Karpas-422 (cell line): ENCODE measurements at regions not wholly inside any gene's neighbourhood (a gene's known extent, or its start where the extent isn't known, plus 50 kb on each side); places are given as distances from the start of the nearest gene placed in this dataset.
"Not testable (repeated sequence)": the region's sequence is repeated elsewhere in the genome, so short reads cannot be mapped to it uniquely, and the experiment has no call there.

Experiments
- DNase-seq: peaks from one replicate; pipeline ENCODE4 v3.0.0-alpha.2; 2015
- H2AFZ ChIP-seq: fragments of 200-600 bp; sonication (generic); 2 replicates; pipeline ENCODE4 v1.6.1; 2014; ENCODE audit warnings: antibody characterized with exemption, low read length, mixed read lengths
- H3K27ac ChIP-seq: fragments of 200-600 bp; sonication (generic); 2 replicates; pipeline ENCODE4 v1.5.1; 2014; ENCODE audit warnings: mild to moderate bottlenecking, low read length, moderate library complexity
- H3K27me3 ChIP-seq: fragments of 200-600 bp; sonication (generic); 2 replicates; pipeline ENCODE4 v1.6.1; 2014; ENCODE audit warnings: low read length, mixed read lengths
- H3K36me3 ChIP-seq: fragments of 200-600 bp; sonication (generic); 2 replicates; pipeline ENCODE4 v1.6.1; 2014; ENCODE audit warnings: low read length, mixed read lengths; ENCODE audit not compliant: insufficient read depth
- H3K4me1 ChIP-seq: fragments of 200-600 bp; sonication (generic); 2 replicates; pipeline ENCODE4 v1.6.1; 2014; ENCODE audit warnings: mild to moderate bottlenecking, low read length, mixed read lengths
- H3K4me2 ChIP-seq: fragments of 200-600 bp; sonication (generic); 2 replicates; pipeline ENCODE4 v1.6.1; 2014; ENCODE audit warnings: low read length, low read depth, mild to moderate bottlenecking; ENCODE audit not compliant: poor library complexity, severe bottlenecking
- H3K4me3 ChIP-seq: fragments of 200-600 bp; sonication (generic); 2 replicates; pipeline ENCODE4 v1.5.1; 2014; ENCODE audit warnings: mild to moderate bottlenecking, antibody characterized with exemption, low read length, mixed read lengths
- H3K79me2 ChIP-seq: fragments of 200-600 bp; sonication (generic); 2 replicates; pipeline ENCODE4 v1.6.1; 2014; ENCODE audit warnings: mild to moderate bottlenecking, low read length, mixed read lengths
- H3K9ac ChIP-seq: fragments of 200-600 bp; sonication (generic); 2 replicates; pipeline ENCODE4 v1.6.0; 2014; ENCODE audit warnings: low read length
- H3K9me2 ChIP-seq: fragments of 200-600 bp; sonication (generic), shearing (Covaris generic); replicated peaks from 2 replicates; pipeline ENCODE4 v1.6.0; 2014; ENCODE audit warnings: mild to moderate bottlenecking, low read length, moderate library complexity; ENCODE audit not compliant: insufficient read depth
- H3K9me3 ChIP-seq: fragments of 300-700, 200-600 bp; sonication (generic); 2 replicates; pipeline ENCODE4 v1.6.1; 2014; ENCODE audit warnings: low read length, mixed read lengths
- H4K20me1 ChIP-seq: fragments of 200-600 bp; sonication (generic); 2 replicates; pipeline ENCODE4 v1.6.1; 2014; ENCODE audit warnings: mild to moderate bottlenecking, antibody characterized with exemption, low read length, low read depth; ENCODE audit not compliant: insufficient read depth

- Histone ChIP-seq H3K79me2 (no peaks in the 10 kb centered on the region), H3K4me1 (no peaks in the 10 kb centered on the region), H3K4me3 (no peak overlapping the region), H3K9me2 (no peaks in the 10 kb centered on the region), H3K36me3 (no peaks in the 10 kb centered on the region), H2AFZ (no peak overlapping the region), H3K9ac (no peak overlapping the region), H3K4me2 (no peak overlapping the region), H3K27me3 (no peaks in the 10 kb centered on the region), H3K27ac (no peak overlapping the region), H4K20me1 (no peaks in the 10 kb centered on the region), H3K9me3 (peaks cover 27% of the 10 kb centered on the region)
- DNase-seq, result no peak
Observed at GRCh38 chr6:78377056-78377455, 490.3 kb upstream of the IRAK1BP1 start.

GRCh38 chr6:78379982-78380381 is 487.4 kb upstream of the IRAK1BP1 start:
- Histone ChIP-seq H3K9ac (no peak overlapping the region), H3K4me1 (no peaks in the 10 kb centered on the region), H3K79me2 (no peaks in the 10 kb centered on the region), H3K36me3 (no peaks in the 10 kb centered on the region), H3K27ac (no peak overlapping the region), H3K4me3 (no peak overlapping the region), H3K27me3 (no peaks in the 10 kb centered on the region), H3K4me2 (no peak overlapping the region), H3K9me2 (no peaks in the 10 kb centered on the region), H3K9me3 (peaks cover 21% of the 10 kb centered on the region; the same call in 1 of the 2 replicates), H4K20me1 (no peaks in the 10 kb centered on the region), H2AFZ (no peak overlapping the region)
- no peak for DNase-seq

DNA sequence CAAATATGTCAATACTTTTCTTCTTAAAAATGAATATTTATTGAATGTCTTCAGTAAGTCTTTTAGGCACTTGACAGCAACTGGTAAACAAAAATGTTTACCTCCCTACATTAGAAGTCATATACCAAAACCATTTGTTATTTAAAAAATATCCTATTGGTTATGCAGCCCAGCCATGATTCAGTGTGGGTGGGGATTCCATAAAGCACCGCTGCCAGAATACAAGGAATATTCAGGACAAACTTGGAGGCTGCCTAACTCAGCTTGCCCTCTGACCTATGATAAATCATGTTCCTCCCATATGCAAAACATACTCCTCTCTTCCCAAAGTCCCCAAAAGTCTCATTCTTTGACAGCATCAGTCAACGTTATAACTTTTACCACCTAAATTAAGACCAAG is 486.8 kb upstream of the IRAK1BP1 start:
- Histone ChIP-seq H3K27ac (no peak overlapping the region), H3K36me3 (no peaks in the 10 kb centered on the region)
- no peak for DNase-seq

GRCh38 chr6:78383968-78384367 is 483.4 kb upstream of the IRAK1BP1 start:
- Histone ChIP-seq H3K36me3 (no peaks in the 10 kb centered on the region), H3K9me3 (peaks cover 17% of the 10 kb centered on the region), H3K27me3 (no peaks in the 10 kb centered on the region), H4K20me1 (no peaks in the 10 kb centered on the region), H3K4me2 (no peak overlapping the region), H3K79me2 (no peaks in the 10 kb centered on the region), H3K4me1 (no peaks in the 10 kb centered on the region), H2AFZ (no peak overlapping the region), H3K27ac (no peak overlapping the region), H3K9ac (no peak overlapping the region), H3K4me3 (no peak overlapping the region), H3K9me2 (no peaks in the 10 kb centered on the region)
- DNase-seq, result no peak

More for the DNA sequence above, 486.8 kb upstream of the IRAK1BP1 start:
- H3K27me3 ChIP-seq, result no peaks in the 10 kb centered on the region
- H3K4me2 ChIP-seq, result no peak overlapping the region
- H3K4me3 ChIP-seq, result no peak overlapping the region
- no peaks in the 10 kb centered on the region for H3K4me1 ChIP-seq
- no peaks in the 10 kb centered on the region for H4K20me1 ChIP-seq
- H2AFZ ChIP-seq, result no peak overlapping the region
- no peaks in the 10 kb centered on the region for H3K9me2 ChIP-seq
- no peak overlapping the region for H3K9ac ChIP-seq
- H3K79me2 ChIP-seq, result no peaks in the 10 kb centered on the region
- H3K9me3 ChIP-seq, result peaks cover 21% of the 10 kb centered on the region; the same call in 1 of the 2 replicates

GRCh38 chr6:78386854-78387253 is 480.5 kb upstream of the IRAK1BP1 start:
- not testable (repeated sequence) for H2AFZ ChIP-seq, H3K9ac ChIP-seq, H3K79me2 ChIP-seq, H3K4me2 ChIP-seq, H3K9me2 ChIP-seq, H3K27me3 ChIP-seq, H3K36me3 ChIP-seq, H3K4me3 ChIP-seq, H4K20me1 ChIP-seq, H3K27ac ChIP-seq, DNase-seq, H3K4me1 ChIP-seq
- H3K9me3 ChIP-seq, result peaks cover 14% of the 10 kb centered on the region

DNA sequence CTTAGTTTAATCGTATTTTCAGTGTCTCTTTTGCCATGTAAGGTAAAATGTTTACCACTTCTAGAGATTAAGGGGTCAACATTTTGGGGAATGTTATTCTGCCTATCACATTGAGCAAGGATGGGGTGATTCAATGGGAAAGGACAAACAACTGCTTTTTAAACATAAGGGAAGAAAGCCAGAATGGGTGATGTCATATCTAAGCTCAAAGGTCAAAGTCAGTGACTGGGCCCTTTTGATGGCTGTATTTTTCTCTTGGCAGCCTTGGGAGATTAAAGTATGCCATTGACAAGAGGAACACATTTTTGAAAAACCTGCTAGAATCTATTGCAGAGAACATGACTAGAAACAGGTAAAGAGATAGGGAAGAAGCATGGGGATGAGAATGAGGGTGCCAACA is 477.3 kb upstream of the IRAK1BP1 start:
- no peaks in the 10 kb centered on the region for H3K27me3 ChIP-seq
- DNase-seq, result no peak
- no peaks in the 10 kb centered on the region for H4K20me1 ChIP-seq
- H3K9me2 ChIP-seq, result no peaks in the 10 kb centered on the region
- no peaks in the 10 kb centered on the region for H3K4me1 ChIP-seq
- H3K79me2 ChIP-seq, result no peaks in the 10 kb centered on the region
- H3K27ac ChIP-seq, result no peak overlapping the region
- H3K36me3 ChIP-seq, result no peaks in the 10 kb centered on the region
- no peak overlapping the region for H3K4me3 ChIP-seq
- H2AFZ ChIP-seq, result no peak overlapping the region
- no peak overlapping the region for H3K4me2 ChIP-seq
- no peak overlapping the region for H3K9ac ChIP-seq
- H3K9me3 ChIP-seq, result peaks cover 6% of the 10 kb centered on the region

- Histone ChIP-seq H3K79me2 (no peaks in the 10 kb centered on the region), H3K4me2 (no peak overlapping the region), H3K27me3 (no peaks in the 10 kb centered on the region), H3K4me3 (no peak overlapping the region), H2AFZ (no peak overlapping the region), H3K4me1 (no peaks in the 10 kb centered on the region), H3K9me2 (no peaks in the 10 kb centered on the region), H3K9me3 (no peaks in the 10 kb centered on the region; the same call in 1 of the 2 replicates), H3K9ac (no peak overlapping the region), H4K20me1 (no peaks in the 10 kb centered on the region), H3K36me3 (no peaks in the 10 kb centered on the region), H3K27ac (no peak overlapping the region)
- DNase-seq, result no peak
Observed at GRCh38 chr6:78397499-78397898, 469.9 kb upstream of the IRAK1BP1 start.

DNA sequence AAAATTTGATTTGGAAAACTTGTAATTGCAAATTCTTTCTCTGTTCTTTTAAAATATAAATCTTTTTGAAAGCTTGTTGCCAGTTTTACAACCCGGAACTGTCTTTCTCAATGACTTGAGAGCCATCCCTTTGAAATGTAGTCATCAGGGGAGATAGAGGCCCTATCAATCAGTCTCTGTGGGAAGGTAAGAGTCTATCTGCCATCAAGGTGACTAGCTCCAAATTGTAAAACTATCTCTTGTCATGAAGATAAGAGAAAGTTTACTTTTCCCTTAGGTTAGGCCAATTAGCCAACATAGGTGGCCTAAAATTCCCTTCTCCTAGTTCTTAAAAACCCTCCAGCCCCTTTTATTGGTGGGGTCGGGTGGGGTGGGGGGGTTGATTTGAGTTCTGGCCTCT is 469.1 kb upstream of the IRAK1BP1 start:
- H3K4me3 ChIP-seq, result no peak overlapping the region
- no peak overlapping the region for H3K4me2 ChIP-seq

GRCh38 chr6:78400076-78400475 is 467.3 kb upstream of the IRAK1BP1 start:
- no peaks in the 10 kb centered on the region for H3K27me3 ChIP-seq
- no peaks in the 10 kb centered on the region for H3K9me2 ChIP-seq
- no peak for DNase-seq

More for the DNA sequence above, 469.1 kb upstream of the IRAK1BP1 start:
- H3K9me2 ChIP-seq, result no peaks in the 10 kb centered on the region
- DNase-seq, result no peak
- no peaks in the 10 kb centered on the region for H3K36me3 ChIP-seq
- H4K20me1 ChIP-seq, result no peaks in the 10 kb centered on the region
- H2AFZ ChIP-seq, result no peak overlapping the region
- no peaks in the 10 kb centered on the region for H3K79me2 ChIP-seq
- no peaks in the 10 kb centered on the region for H3K4me1 ChIP-seq
- H3K27ac ChIP-seq, result no peak overlapping the region
- H3K9ac ChIP-seq, result no peak overlapping the region
- H3K27me3 ChIP-seq, result no peaks in the 10 kb centered on the region
- no peaks in the 10 kb centered on the region; the same call in 1 of the 2 replicates for H3K9me3 ChIP-seq

More at GRCh38 chr6:78400076-78400475, 467.3 kb upstream of the IRAK1BP1 start:
- Histone ChIP-seq H3K27ac (no peak overlapping the region), H3K4me3 (no peak overlapping the region), H3K36me3 (no peaks in the 10 kb centered on the region), H4K20me1 (no peaks in the 10 kb centered on the region), H3K9ac (no peak overlapping the region), H3K79me2 (no peaks in the 10 kb centered on the region), H3K9me3 (no peaks in the 10 kb centered on the region; the same call in 1 of the 2 replicates), H2AFZ (no peak overlapping the region), H3K4me2 (no peak overlapping the region), H3K4me1 (no peaks in the 10 kb centered on the region)
